PFSK-1 (cell line): ENCODE measurements at regions not wholly inside any gene's neighbourhood (a gene's known extent, or its start where the extent isn't known, plus 50 kb on each side); places are given as distances from the start of the nearest gene placed in this dataset.

Source experiments
- POLR2AphosphoS5 ChIP-seq: IDR thresholded peaks from 2 replicates; pipeline ENCODE4 v1.6.1; 2012; ENCODE audit warnings: low read depth, mild to moderate bottlenecking, control low read depth, low read length, moderate library complexity
- REST ChIP-seq, 2 experiments: IDR thresholded peaks; 2 replicates each; pipeline versions ENCODE4 v1.6.1 to v1.8.0; 2011 to 2012; ENCODE audit warnings: low read depth in 2 of 2, low read length in 2 of 2, control low read depth in 1 of 2, inconsistent platforms in 1 of 2, mild to moderate bottlenecking in 1 of 2, moderate library complexity in 1 of 2; ENCODE audit not compliant: insufficient read depth in 1 of 2
- SIN3A ChIP-seq: IDR thresholded peaks from 2 replicates; pipeline ENCODE4 v1.6.1; 2012; ENCODE audit warnings: mild to moderate bottlenecking, low read length, moderate library complexity, borderline replicate concordance; ENCODE audit not compliant: insufficient read depth
- TAF1 ChIP-seq: IDR thresholded peaks from 2 replicates; pipeline ENCODE4 v1.6.1; 2012; ENCODE audit warnings: low read length, control low read depth, borderline replicate concordance; ENCODE audit not compliant: insufficient read depth

GRCh38 chr11:38824573-38824972, 2226.5 kb upstream of the RAG2 start:
- TF ChIP-seq REST (IDR thresholded peaks at IDR 0.05; ENCODE audit: insufficient read depth in 1 of 2, low read depth in 2 of 2, low read length in 2 of 2) (no peak), TAF1 (no peak), POLR2AphosphoS5 (no peak), SIN3A (no peak)
